ENCODE measurements at regions not wholly inside any gene's neighbourhood (a gene's known extent, or its start where the extent isn't known, plus 50 kb on each side); places are given as distances from the start of the nearest gene placed in this dataset.

DNA sequence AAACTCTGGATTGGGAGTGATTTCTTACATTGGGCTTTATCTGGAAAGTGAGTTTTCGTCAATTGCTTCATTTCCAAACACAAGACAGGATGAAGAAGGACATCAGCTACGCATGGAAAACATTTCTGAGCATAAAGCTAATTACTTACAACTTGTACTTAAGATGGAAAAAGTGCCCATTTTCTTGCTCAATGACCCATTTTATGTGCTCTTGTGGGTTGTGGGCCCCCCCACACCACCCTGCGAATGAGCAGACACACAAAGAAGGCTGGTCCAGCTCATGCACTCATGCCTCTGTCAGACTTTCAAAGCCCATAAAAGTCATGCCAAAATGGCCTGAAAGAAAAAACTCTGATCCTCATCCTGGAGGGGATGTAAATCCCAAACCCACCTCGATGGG lies 663.0 kb downstream of the AJAP1 start:
- Mint-ChIP-seq H3K4me3 (no peak overlapping the region), H3K27me3 (ENCODE audit: insufficient read depth) (peaks cover 4% of the 10 kb centered on the region), H3K36me3 (ENCODE audit: low read depth) (no peaks in the 10 kb centered on the region), H3K9me3 (no peaks in the 10 kb centered on the region), H3K4me1 (ENCODE audit: low read depth) (no peaks in the 10 kb centered on the region), H3K27ac (no peak overlapping the region)
- intact Hi-C loops (cut with micrococcal nuclease) = no loop called here
- no peak for DNase-seq (ENCODE audit: low spot score)

DNA sequence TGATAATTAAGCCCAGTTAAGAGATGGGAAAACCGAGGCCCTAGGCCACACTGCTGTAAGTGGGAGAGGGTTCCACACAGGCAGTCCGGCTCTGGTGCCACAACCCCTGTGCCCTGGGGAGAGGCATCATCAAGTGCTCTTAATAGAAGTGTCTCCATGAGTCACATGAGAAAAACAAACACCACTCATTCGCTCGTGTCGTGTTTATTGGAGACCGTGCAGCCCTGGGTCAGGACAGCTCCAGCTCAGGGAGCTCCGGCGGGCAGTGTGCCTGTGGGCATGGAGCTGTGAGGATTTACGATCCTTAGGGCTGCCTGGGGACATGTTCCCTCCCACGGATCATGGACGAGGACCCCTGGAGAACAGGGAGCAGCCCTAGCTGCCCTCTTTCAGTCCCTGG lies 658.5 kb downstream of the AJAP1 start:
- Mint-ChIP-seq H3K27ac (no peak overlapping the region), H3K36me3 (ENCODE audit: low read depth) (no peaks in the 10 kb centered on the region), H3K4me1 (ENCODE audit: low read depth) (no peaks in the 10 kb centered on the region), H3K9me3 (no peaks in the 10 kb centered on the region), H3K27me3 (ENCODE audit: insufficient read depth) (peaks cover 4% of the 10 kb centered on the region), H3K4me3 (no peak overlapping the region)
- DNase-seq (ENCODE audit: low spot score) = no peak
- intact Hi-C loops (cut with micrococcal nuclease) = no loop called here

DNA sequence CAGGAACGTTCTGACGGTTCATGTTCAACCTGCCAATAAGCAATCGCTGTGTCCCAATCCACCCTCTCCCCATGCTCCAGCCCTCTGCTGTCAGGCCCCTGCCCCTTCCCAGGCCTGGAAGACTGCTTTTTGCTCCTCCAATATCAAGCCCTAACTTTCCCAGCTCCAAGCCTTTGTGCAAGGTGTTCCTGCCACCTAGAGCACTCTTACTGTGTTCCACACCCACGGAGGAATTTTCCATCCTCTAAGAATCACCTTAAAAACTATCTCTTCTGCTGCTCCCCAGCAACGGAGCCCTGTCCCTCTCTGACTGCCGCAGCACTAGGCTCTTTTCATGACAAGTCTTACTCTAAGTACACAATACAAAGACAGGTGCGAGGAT lies 657.9 kb downstream of the AJAP1 start:
- Mint-ChIP-seq H3K9me3 (no peaks in the 10 kb centered on the region), H3K4me3 (no peak overlapping the region), H3K27ac (no peak overlapping the region), H3K27me3 (ENCODE audit: insufficient read depth) (peaks cover 4% of the 10 kb centered on the region), H3K36me3 (ENCODE audit: low read depth) (no peaks in the 10 kb centered on the region), H3K4me1 (ENCODE audit: low read depth) (no peaks in the 10 kb centered on the region)
- no peak for DNase-seq (ENCODE audit: low spot score)
- intact Hi-C loops (cut with micrococcal nuclease) = no loop called here

DNA sequence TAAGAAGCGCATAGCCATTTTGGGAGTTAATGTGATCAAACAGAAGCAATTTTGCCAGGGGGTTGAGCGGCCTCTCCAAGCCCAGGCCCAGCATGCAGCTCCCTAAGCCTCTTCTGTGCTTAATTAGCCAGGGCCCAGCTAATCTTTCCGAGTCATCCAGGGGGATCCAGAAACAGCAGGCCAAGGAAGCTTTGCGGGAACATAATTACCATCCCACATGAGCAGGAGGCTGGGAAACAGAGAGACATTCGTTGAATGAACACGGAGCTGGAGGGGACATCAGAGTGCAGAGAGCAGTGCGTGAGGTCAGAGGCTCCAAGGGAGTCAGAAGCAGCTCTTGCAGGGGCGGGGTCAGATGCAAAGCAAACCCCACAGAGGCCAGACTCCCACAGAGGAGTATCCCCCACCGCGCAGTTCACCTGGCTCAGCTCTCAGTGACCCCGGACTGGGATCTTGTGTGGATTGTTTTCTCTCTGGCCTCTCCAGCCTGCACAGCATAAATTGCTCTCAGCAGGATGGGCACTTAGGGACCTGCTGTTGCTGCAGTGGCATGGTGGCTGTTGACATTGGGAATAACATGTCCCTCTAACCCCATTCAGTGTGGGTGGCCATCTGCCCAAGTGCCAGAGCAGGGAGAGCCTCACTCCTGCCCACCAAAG lies 657.4 kb downstream of the AJAP1 start:
- DNase-seq (ENCODE audit: low spot score) = no peak
- Mint-ChIP-seq H3K27ac (no peak overlapping the region), H3K9me3 (no peaks in the 10 kb centered on the region), H3K4me3 (no peak overlapping the region), H3K36me3 (ENCODE audit: low read depth) (no peaks in the 10 kb centered on the region), H3K27me3 (ENCODE audit: insufficient read depth) (peaks cover 4% of the 10 kb centered on the region), H3K4me1 (ENCODE audit: low read depth) (no peaks in the 10 kb centered on the region)
- intact Hi-C loops (cut with micrococcal nuclease) = no loop called here

DNA sequence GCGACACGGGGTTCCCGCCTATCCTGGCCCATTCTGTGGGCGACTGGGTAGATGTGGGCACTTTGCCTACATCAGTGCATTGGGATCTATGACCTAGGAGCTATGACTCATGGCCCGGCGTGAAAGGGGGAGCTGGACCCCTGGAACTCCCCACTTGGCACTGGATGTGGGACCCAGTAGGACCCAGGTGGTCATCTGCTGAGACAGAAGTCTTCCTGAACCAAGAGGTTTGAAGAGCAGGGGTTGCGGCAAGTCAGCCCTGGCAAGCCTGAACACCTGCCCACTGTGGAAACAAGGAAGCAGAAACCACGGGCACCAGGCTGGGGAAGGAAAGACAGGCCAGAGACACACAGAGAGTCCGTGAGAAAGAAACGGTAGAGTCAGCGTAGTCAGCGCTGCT lies 656.7 kb downstream of the AJAP1 start:
- Mint-ChIP-seq H3K27ac (no peak overlapping the region), H3K36me3 (ENCODE audit: low read depth) (no peaks in the 10 kb centered on the region), H3K4me1 (ENCODE audit: low read depth) (no peaks in the 10 kb centered on the region), H3K4me3 (no peak overlapping the region), H3K9me3 (no peaks in the 10 kb centered on the region), H3K27me3 (ENCODE audit: insufficient read depth) (peaks cover 4% of the 10 kb centered on the region)
- intact Hi-C loops (cut with micrococcal nuclease) = no loop called here
- DNase-seq (ENCODE audit: low spot score) = no peak

DNA sequence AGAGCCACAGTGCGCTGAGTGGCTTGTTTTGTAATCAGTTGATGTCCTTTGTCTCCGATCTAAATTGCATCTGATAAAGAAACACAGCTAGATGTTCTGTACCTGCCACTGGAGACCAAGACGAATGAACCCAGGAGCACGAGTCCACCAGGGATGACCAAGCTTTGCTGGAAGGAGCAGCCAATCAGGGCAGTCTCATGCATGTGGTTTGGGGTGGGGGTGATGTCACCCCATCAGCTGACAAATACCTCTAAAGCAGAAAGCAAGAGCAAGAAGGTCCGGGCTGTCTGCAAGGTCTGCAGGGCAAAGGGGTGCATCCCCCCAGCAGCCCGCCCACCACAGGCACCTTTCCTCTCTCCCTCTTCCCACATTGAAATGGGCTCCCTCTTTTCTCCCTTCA lies 653.8 kb downstream of the AJAP1 start:
- no peak for DNase-seq (ENCODE audit: low spot score)
- intact Hi-C loops (cut with micrococcal nuclease) = no loop called here
- H3K36me3 Mint-ChIP-seq (ENCODE audit: low read depth) = no peaks in the 10 kb centered on the region
- peaks cover 4% of the 10 kb centered on the region for H3K27me3 Mint-ChIP-seq (ENCODE audit: insufficient read depth)
- no peaks in the 10 kb centered on the region for H3K4me1 Mint-ChIP-seq (ENCODE audit: low read depth)
- no peak overlapping the region for H3K27ac Mint-ChIP-seq
- no peak overlapping the region for H3K4me3 Mint-ChIP-seq
- H3K9me3 Mint-ChIP-seq = no peaks in the 10 kb centered on the region

DNA sequence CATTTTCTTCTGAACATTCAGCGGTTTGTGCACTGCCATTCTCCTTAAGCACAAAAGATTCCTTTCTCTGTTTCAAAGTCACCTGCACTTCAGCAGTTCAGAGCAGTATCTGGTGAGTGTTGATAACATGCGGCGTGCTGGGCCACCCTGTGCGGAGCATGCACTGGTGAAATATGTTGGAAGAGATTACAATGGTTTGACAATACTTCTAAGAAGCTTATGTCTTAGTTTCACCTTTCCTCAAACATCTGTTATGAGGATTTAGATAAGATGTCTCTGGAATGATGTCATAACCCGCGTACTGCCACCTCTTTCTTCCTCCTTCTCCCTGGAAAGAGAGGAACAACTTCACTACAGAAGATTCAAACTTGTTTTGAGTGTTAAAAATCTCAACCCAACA lies 650.3 kb downstream of the AJAP1 start:
- H3K27ac Mint-ChIP-seq = no peak overlapping the region
- H3K4me3 Mint-ChIP-seq = no peak overlapping the region
- no peaks in the 10 kb centered on the region for H3K9me3 Mint-ChIP-seq
- peaks cover 4% of the 10 kb centered on the region for H3K27me3 Mint-ChIP-seq (ENCODE audit: insufficient read depth)
- intact Hi-C loops (cut with micrococcal nuclease) = no loop called here
- H3K4me1 Mint-ChIP-seq (ENCODE audit: low read depth) = no peaks in the 10 kb centered on the region
- DNase-seq (ENCODE audit: low spot score) = no peak
- no peaks in the 10 kb centered on the region for H3K36me3 Mint-ChIP-seq (ENCODE audit: low read depth)

DNA sequence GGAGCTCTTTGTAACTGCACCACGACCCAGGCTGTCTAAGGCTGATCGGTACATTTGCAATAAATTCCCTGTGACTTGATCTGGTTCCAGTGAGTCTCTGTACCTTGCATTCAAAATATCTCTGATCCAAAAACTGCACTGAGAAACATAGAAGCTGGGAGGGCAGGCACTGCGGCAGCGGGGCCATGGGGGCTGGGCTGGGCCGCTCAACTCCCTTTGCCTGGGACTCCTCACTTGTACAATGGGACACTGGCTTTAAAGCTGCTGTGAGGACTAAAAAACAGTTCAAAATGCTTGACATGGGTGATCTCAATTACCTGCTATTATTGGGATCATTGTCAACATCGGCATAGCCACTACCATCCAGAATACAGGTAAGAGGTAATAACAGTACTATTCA lies 644.0 kb downstream of the AJAP1 start:
- no peaks in the 10 kb centered on the region for H3K36me3 Mint-ChIP-seq (ENCODE audit: low read depth)
- no peaks in the 10 kb centered on the region for H3K4me1 Mint-ChIP-seq (ENCODE audit: low read depth)
- H3K27me3 Mint-ChIP-seq (ENCODE audit: insufficient read depth) = peaks cover 6% of the 10 kb centered on the region
- no peak overlapping the region for H3K27ac Mint-ChIP-seq
- intact Hi-C loops (cut with micrococcal nuclease) = no loop called here
- H3K9me3 Mint-ChIP-seq = no peaks in the 10 kb centered on the region
- no peak for DNase-seq (ENCODE audit: low spot score)
- H3K4me3 Mint-ChIP-seq = no peak overlapping the region

DNA sequence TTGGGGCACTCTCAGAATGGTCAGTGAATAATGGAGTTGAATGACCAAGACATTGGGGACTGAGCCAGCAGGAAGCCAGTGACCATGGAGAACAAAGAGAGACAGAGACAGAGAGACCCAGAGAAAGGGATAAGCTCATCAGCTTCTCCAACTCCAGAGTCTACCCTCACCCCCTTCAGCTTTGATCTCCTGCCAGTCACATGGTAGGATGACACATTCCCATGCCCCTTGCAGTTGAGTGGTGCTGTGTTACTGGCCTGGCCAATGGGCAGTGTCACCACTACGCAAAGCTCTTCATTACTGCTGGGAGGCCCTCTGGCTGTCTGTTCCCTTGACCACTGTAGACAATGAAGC lies 643.5 kb downstream of the AJAP1 start:
- H3K9me3 Mint-ChIP-seq = no peaks in the 10 kb centered on the region
- H3K27me3 Mint-ChIP-seq (ENCODE audit: insufficient read depth) = peaks cover 6% of the 10 kb centered on the region
- H3K4me3 Mint-ChIP-seq = no peak overlapping the region
- intact Hi-C loops (cut with micrococcal nuclease) = no loop called here
- no peak overlapping the region for H3K27ac Mint-ChIP-seq
- no peaks in the 10 kb centered on the region for H3K36me3 Mint-ChIP-seq (ENCODE audit: low read depth)
- H3K4me1 Mint-ChIP-seq (ENCODE audit: low read depth) = no peaks in the 10 kb centered on the region
- no peak for DNase-seq (ENCODE audit: low spot score)

DNA sequence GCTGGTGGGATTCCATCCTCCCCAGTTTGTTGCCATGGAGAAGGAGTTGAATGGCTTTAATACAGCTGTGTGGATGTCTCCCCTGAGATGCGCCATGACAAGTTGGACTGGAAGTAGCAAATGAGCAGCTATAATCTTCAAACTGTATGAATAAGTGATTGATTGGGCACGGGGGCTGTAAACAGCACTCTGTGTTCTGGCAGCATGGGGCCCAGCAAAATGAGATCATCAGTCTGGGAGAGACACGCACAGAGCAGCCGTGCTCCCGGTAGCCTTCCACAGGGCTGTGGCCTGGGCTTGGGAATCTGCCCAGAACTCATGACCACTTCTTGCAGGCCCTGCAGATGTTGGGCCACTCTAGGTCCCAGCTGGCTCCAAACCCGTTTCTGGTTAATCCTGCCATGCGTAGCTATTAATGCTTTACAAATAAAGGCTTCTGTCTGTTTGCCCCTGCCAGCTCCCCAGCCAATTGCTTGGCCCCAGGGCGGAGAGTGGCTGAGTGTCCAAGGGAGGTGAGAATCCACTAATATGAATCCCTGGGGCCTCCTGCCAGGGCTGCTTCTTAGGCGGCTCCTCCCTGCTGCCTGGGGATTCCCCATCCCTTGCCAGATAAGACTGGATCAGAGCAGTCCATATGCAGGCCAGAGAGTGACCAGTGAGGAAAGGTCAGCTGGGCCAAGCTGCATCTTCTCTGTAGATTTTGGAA lies 642.9 kb downstream of the AJAP1 start:
- no peak overlapping the region for H3K4me3 Mint-ChIP-seq
- H3K36me3 Mint-ChIP-seq (ENCODE audit: low read depth) = no peaks in the 10 kb centered on the region
- intact Hi-C loops (cut with micrococcal nuclease) = no loop called here
- H3K27ac Mint-ChIP-seq = no peak overlapping the region
- H3K4me1 Mint-ChIP-seq (ENCODE audit: low read depth) = no peaks in the 10 kb centered on the region
- no peak for DNase-seq (ENCODE audit: low spot score)
- H3K9me3 Mint-ChIP-seq = no peaks in the 10 kb centered on the region
- peaks cover 6% of the 10 kb centered on the region for H3K27me3 Mint-ChIP-seq (ENCODE audit: insufficient read depth)

DNA sequence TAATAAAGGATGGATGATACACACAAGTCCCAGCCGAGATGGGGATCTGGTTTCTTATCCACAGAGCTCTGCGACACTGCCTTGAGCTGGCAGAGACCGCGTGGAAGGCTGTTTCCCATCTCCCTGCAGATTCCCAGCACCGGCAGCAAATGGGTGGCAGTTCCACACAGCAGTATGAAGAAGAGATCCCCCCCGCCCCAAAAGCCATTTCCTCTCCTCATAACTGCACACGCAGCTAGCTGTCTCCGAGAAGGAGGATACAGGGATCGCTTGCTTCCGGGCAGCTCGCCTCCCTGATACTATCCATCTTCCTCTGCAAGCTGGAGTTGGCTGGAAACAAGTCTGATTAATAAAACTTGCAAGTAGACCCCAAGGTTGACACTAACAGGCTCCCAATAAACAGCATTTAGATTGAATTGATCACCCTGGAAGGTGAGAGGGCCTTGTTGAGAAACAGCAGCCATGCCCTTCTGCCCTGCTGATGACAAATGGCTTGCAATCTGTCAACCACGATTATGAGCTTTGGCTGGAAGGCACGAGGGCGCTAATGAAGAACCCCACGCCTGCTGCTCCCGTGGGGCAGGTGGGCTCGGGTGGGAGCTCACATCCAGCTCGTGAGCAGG lies 642.3 kb downstream of the AJAP1 start:
- Mint-ChIP-seq H3K4me1 (ENCODE audit: low read depth) (no peaks in the 10 kb centered on the region), H3K4me3 (no peak overlapping the region), H3K9me3 (no peaks in the 10 kb centered on the region), H3K36me3 (ENCODE audit: low read depth) (no peaks in the 10 kb centered on the region), H3K27ac (no peak overlapping the region), H3K27me3 (ENCODE audit: insufficient read depth) (peaks cover 2% of the 10 kb centered on the region)
- DNase-seq (ENCODE audit: low spot score) = no peak
- intact Hi-C loops (cut with micrococcal nuclease) = no loop called here

DNA sequence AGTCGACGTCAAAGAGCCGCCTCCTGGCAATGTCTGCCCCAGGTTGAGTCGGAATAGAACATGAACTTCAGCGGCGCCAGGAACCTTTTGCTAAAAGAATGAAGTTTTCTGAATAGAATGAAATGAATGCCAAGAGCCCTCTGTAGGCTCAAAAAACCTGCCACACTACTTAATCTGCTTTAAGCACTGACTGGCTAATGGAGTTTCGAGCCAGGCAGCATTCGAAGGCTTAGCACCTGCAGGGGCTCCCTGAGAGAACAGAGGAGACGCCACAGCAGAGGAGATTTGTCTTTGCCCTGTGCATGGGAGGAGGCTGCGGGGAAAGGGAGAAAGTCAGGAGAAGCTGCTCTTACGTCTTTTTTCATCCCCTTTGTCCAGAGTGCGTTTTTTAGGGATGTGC lies 641.7 kb downstream of the AJAP1 start:
- no peaks in the 10 kb centered on the region for H3K36me3 Mint-ChIP-seq (ENCODE audit: low read depth)
- no peaks in the 10 kb centered on the region for H3K4me1 Mint-ChIP-seq (ENCODE audit: low read depth)
- DNase-seq (ENCODE audit: low spot score) = no peak
- no peak overlapping the region for H3K4me3 Mint-ChIP-seq
- H3K27ac Mint-ChIP-seq = no peak overlapping the region
- intact Hi-C loops (cut with micrococcal nuclease) = no loop called here
- H3K9me3 Mint-ChIP-seq = no peaks in the 10 kb centered on the region
- H3K27me3 Mint-ChIP-seq (ENCODE audit: insufficient read depth) = peaks cover 2% of the 10 kb centered on the region

DNA sequence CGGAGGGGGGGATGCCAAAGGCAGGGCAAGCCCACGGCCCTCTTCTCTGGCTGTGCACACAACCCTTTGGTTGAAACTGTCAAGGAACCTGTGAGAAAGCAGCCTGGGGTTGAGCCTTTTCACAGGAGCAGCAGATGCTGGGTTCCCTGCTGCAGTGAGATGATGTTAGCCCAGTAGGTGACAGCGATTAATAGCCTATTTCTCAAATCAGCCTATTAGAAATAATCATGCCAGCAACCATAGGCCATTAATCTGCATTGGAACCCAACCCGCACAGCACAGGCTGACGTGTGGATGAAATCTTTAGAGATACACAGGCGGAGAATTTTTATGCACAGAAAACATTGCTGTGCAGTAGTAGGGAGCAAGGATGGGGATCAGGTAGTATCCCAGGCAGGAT lies 637.5 kb downstream of the AJAP1 start:
- no peaks in the 10 kb centered on the region for H3K4me1 Mint-ChIP-seq (ENCODE audit: low read depth)
- no peak overlapping the region for H3K27ac Mint-ChIP-seq
- no peak overlapping the region for H3K4me3 Mint-ChIP-seq
- intact Hi-C loops (cut with micrococcal nuclease) = no loop called here
- H3K36me3 Mint-ChIP-seq (ENCODE audit: low read depth) = no peaks in the 10 kb centered on the region
- H3K9me3 Mint-ChIP-seq = no peaks in the 10 kb centered on the region
- no peak for DNase-seq (ENCODE audit: low spot score)
- peaks cover 2% of the 10 kb centered on the region for H3K27me3 Mint-ChIP-seq (ENCODE audit: insufficient read depth)
